PC-3 (cell line): ENCODE measurements at regions not wholly inside any gene's neighbourhood (a gene's known extent, or its start where the extent isn't known, plus 50 kb on each side); places are given as distances from the start of the nearest gene placed in this dataset.

Source experiments
- ATAC-seq: fragments of 200-7000 bp; cut with Tn5 transposase; 2 replicates; pipeline ENCODE4 v1.9.1; 2020; ENCODE audit warnings: mild to moderate bottlenecking, moderate library complexity
- BruUV-seq: library from RNA; stranded (reverse); fragments of 400-500 nt; replicated peaks from 2 replicates; lab custom pipeline; 2021; lab: Mats Ljungman, UMichigan
- CTCF ChIA-PET: fragments of 300-600 bp; sonication (Branson Sonifier 250); formaldehyde crosslinking; loops from one replicate; lab custom pipeline; 2022; ENCODE audit warnings: antibody characterized with exemption; lab: Charles Lee
- POLR2A ChIA-PET: fragments of 300-600 bp; sonication (Branson Sonifier 250); formaldehyde crosslinking; loops from one replicate; lab custom pipeline; 2022; ENCODE audit warnings: antibody characterized with exemption; ENCODE audit not compliant: unreplicated experiment; lab: Charles Lee
- DNase-seq: peaks from one replicate; pipeline ENCODE4 v3.0.0-alpha.2; 2015
- H2AFZ ChIP-seq: fragments of 300-600 bp; sonication (generic); 2 replicates; pipeline ENCODE4 v1.6.0; 2016; ENCODE audit warnings: antibody characterized with exemption, low read length
- H3F3A ChIP-seq: fragments of 300-600 bp; sonication (generic); one replicate; pipeline ENCODE4 v1.6.0; 2017; ENCODE audit warnings: antibody characterized with exemption, low read length, control low read depth, mild to moderate bottlenecking; ENCODE audit not compliant: unreplicated experiment
- H3K27ac ChIP-seq: fragments of 300-600 bp; sonication (generic); 2 replicates; pipeline ENCODE4 v1.5.1; 2016; ENCODE audit warnings: mild to moderate bottlenecking, low read length
- H3K27me3 ChIP-seq: fragments of 300-600 bp; sonication (generic); 2 replicates; pipeline ENCODE4 v1.6.1; 2016; ENCODE audit warnings: low read length, mixed read lengths
- H3K36me3 ChIP-seq: fragments of 300-600 bp; sonication (generic); 2 replicates; pipeline ENCODE4 v1.6.1; 2016; ENCODE audit warnings: low read depth, mixed run types, low read length, mixed read lengths
- H3K4me1 ChIP-seq: fragments of 300-600 bp; sonication (generic); 2 replicates; pipeline ENCODE4 v1.5.1; 2016; ENCODE audit warnings: low read length; ENCODE audit not compliant: insufficient read depth
- H3K4me2 ChIP-seq: fragments of 300-600 bp; sonication (generic); 2 replicates; pipeline ENCODE4 v1.6.0; 2016; ENCODE audit warnings: low read length
- H3K4me3 ChIP-seq: fragments of 300-600 bp; sonication (generic); 2 replicates; pipeline ENCODE4 v1.5.1; 2016; ENCODE audit warnings: mild to moderate bottlenecking, low read length, mixed read lengths
- H3K79me2 ChIP-seq: fragments of 300-600 bp; sonication (generic); 2 replicates; pipeline ENCODE4 v1.6.1; 2017; ENCODE audit warnings: low read length, mixed read lengths
- H3K9ac ChIP-seq: fragments of 300-600 bp; sonication (generic); 2 replicates; pipeline ENCODE4 v1.6.0; 2016; ENCODE audit warnings: mild to moderate bottlenecking, low read length
- H3K9me2 ChIP-seq: fragments of 300-600 bp; sonication (generic); replicated peaks from 2 replicates; pipeline ENCODE4 v1.6.1; 2016; ENCODE audit warnings: mixed run types, low read length, mixed read lengths
- H3K9me3 ChIP-seq: fragments of 300-600 bp; sonication (generic); 2 replicates; pipeline ENCODE4 v1.6.1; 2016; ENCODE audit warnings: low read length, mixed read lengths
- H4K20me1 ChIP-seq: fragments of 300-600 bp; sonication (generic); 2 replicates; pipeline ENCODE4 v1.6.1; 2016; ENCODE audit warnings: low read length, mixed read lengths
- CTCF ChIP-seq: fragments of 300-600 bp; sonication (generic); conservative IDR thresholded peaks from 2 replicates; pipeline ENCODE4 v1.5.1; 2017; ENCODE audit warnings: antibody characterized with exemption, low read depth, mild to moderate bottlenecking, low read length
- EZH2 ChIP-seq: fragments of 300-600 bp; sonication (generic); IDR thresholded peaks from one replicate; pipeline ENCODE4 v1.6.1; 2017; ENCODE audit warnings: antibody characterized with exemption, mild to moderate bottlenecking, low read length; ENCODE audit not compliant: unreplicated experiment
- EZH2phosphoT487 ChIP-seq: fragments of 300-600 bp; sonication (generic); IDR thresholded peaks from 2 replicates; pipeline ENCODE4 v1.6.1; 2018; ENCODE audit warnings: mild to moderate bottlenecking, antibody characterized with exemption, low read length, borderline replicate concordance
- intact Hi-C: fragments of 100-400 bp; cut with micrococcal nuclease; formaldehyde crosslinking; loops from 2 replicates; pipeline ENCODE4 v1.9.0; 2023

GRCh38 chr6:16953446-16953845, 148.4 kb upstream of the STMND1 start:
- intact Hi-C loops: loop anchor here (10.0 kb wide), 1 partner anchor 619 kb away; no protein-coding TSS in a partner anchor
- H3F3A ChIP-seq: no peaks in the 10 kb centered on the region

DNA sequence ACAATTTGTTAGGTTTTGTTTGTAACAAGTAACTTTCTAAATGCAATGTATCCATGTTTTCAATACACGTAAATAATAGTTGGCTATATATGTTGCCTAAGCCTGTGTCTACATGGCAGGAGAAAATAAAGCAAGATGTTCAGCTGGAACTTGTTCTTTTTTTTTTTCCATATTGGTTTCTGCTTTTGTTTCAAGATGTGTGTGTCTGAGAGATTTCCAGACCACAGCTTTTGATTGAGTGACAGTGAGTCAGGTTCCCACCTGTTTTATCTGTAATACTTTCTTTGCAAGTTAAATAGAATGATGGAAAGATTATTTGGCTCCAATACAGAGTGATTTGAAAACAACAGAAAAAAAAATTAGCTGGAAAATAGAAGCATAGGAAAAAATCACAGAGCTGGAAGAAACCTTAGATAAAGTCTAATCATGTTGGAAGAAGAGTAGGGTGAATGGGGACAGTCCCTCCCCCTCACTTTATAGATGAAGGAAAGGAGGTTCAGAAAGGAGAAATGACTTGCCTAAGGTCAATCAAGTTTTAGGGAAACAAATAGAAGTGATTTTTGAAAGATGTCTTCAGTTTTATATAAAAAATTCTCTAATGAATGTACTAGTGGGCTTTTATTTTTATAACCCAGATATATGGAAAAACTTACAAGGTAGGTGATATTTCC, 150.9 kb upstream of the STMND1 start:
- ChIA-PET POLR2A (interaction anchor here (0.6 kb wide), 2 partner anchors 439 to 1054 kb away, joined by 4 read pairs; no protein-coding TSS in a partner anchor), CTCF (no interaction called here)
- H3K4me1 ChIP-seq: peaks cover 22% of the 10 kb centered on the region

More at GRCh38 chr6:16953446-16953845, 148.4 kb upstream of the STMND1 start:
- DNase-seq: no peak
- Histone ChIP-seq H3K9ac (no peak overlapping the region), H3K79me2 (no peaks in the 10 kb centered on the region), H4K20me1 (no peaks in the 10 kb centered on the region), H3K27me3 (no peaks in the 10 kb centered on the region), H3K4me2 (no peak overlapping the region), H3K9me2 (no peaks in the 10 kb centered on the region), H3K27ac (no peak overlapping the region), H2AFZ (no peak overlapping the region), H3K4me3 (no peak overlapping the region), H3K4me1 (peaks cover 2% of the 10 kb centered on the region), H3K9me3 (no peaks in the 10 kb centered on the region), H3K36me3 (no peaks in the 10 kb centered on the region)
- no peak for ATAC-seq
- TF ChIP-seq EZH2: no peak
- TF ChIP-seq EZH2phosphoT487: no peak
- no peak; the same call in 1 of the 2 replicates for TF ChIP-seq CTCF
- no TSS peak for BruUV-seq
- ChIA-PET CTCF (no interaction called here), POLR2A (interaction anchor here (0.6 kb wide), 1 partner anchor 12 kb away, joined by 5 read pairs; no protein-coding TSS in a partner anchor)

More for the DNA sequence above, 150.9 kb upstream of the STMND1 start:
- Histone ChIP-seq H3K27me3 (no peaks in the 10 kb centered on the region), H3K9me3 (no peaks in the 10 kb centered on the region), H3K9me2 (no peaks in the 10 kb centered on the region), H3K9ac (no peak overlapping the region), H3K4me3 (no peak overlapping the region), H3K79me2 (no peaks in the 10 kb centered on the region), H4K20me1 (no peaks in the 10 kb centered on the region), H2AFZ (no peak overlapping the region), H3K27ac (no peak overlapping the region), H3K4me2 (no peak overlapping the region), H3K36me3 (no peaks in the 10 kb centered on the region), H3F3A (peaks cover 5% of the 10 kb centered on the region)
- BruUV-seq: no TSS peak
- DNase-seq (no peak), ATAC-seq (no peak)
- intact Hi-C loops: loop anchor here (10.0 kb wide), 1 partner anchor 616 kb away; no protein-coding TSS in a partner anchor
- TF ChIP-seq CTCF (no peak), EZH2phosphoT487 (no peak), EZH2 (no peak)
